NCI-H1930 (cell line): ENCODE measurements at regions not wholly inside any gene's neighbourhood (a gene's known extent, or its start where the extent isn't known, plus 50 kb on each side); places are given as distances from the start of the nearest gene placed in this dataset.

Source experiments
- DNase-seq, 2 experiments: peaks; one replicate each; lab custom pipeline; 2025; lab: John Stamatoyannopoulos, UW

- DNase-seq: no peak
Observed at GRCh38 chr6:125491860-125492618, 190.3 kb upstream of the HDDC2 start.

DNA sequence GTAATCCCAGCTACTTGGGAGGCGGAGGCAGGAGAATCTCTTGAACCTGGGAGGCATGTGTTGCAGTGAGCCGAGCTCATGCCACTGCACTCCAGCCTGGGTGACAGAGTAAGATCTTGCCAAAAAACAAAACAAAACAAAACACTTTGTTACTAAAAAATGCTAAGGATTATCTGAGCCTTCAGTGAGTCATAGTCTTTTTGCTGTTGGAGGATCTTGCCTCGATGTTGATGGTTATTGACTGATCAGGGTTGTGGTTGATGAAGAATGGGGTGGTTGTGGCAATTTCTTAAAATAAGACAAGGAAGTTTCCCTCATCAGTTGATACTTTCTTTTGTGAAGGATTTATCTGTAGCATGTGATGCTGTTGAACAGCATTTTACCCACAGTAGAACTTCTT is 196.8 kb upstream of the HDDC2 start:
- no peak for DNase-seq

DNA sequence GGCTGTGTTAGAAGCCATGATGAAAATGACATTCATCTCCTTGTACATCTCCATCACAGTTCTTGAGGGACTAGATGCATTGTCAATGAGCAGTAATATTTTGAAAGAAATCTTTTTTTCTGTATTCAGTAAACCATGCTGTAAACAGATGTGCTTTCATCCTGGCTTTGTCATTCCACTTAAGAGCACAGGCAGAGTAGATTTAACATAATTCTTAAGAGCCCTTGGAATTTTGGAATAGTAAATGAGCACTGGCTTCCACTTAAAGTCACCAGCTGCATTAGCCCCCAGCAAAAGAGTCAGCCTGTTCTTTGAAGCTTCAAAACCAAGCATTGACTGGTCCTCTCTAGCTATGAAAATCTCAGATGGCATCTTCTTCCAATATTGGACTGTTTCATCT is 197.8 kb upstream of the HDDC2 start:
- no peak for DNase-seq

DNA sequence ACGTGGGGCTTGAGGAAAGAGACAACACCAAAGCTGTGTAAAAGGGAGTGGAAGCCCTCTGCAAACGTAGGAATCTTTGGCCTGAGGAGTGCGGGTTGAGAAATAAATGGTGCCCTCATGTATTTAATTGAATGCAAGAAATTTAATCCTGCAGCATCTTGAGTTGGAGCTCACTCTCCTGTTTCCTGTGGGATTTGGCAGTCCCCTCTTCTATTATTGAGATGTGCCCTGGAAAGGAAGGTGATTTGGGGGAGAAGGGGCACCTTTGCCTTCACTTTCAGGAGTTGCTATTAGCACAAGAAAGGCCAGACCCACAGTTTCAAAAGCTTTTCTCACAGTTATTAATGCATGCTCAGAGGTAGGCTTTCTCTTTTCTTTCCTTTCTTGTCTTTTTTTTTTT is 201.4 kb upstream of the HDDC2 start:
- DNase-seq: no peak

DNA sequence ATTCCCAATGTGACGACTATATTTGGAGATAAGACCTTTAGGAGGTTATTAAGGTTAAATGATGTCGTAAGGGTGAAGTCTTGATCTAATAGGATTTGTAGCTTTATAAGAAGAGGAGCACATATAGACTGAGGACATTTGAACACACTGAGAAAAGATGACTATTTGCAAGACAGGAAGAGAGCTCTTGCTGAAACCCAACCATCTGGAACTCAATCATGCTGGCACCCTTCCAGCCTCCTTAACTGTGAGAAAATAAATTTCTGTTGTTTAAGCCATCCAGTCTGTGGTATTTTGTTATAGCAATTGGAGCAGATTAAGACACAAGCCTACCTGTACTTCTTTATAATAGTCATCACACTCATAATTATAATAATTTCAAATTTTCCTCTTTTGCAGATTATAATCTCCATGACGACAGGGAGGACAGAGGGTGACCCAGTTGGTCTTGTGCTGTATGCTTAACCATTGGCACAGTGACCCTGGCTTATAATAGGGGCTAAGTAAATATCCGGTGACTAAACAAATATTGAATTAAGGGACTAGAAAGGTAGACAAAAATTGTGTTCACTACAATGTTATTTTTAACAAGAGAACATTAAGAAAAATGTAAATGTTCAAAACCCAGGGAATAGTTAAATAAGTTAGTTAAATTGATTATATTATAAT is 206.4 kb upstream of the HDDC2 start:
- no peak for DNase-seq

- no peak for DNase-seq
Observed at GRCh38 chr6:125508793-125509192, 207.0 kb upstream of the HDDC2 start.

DNA sequence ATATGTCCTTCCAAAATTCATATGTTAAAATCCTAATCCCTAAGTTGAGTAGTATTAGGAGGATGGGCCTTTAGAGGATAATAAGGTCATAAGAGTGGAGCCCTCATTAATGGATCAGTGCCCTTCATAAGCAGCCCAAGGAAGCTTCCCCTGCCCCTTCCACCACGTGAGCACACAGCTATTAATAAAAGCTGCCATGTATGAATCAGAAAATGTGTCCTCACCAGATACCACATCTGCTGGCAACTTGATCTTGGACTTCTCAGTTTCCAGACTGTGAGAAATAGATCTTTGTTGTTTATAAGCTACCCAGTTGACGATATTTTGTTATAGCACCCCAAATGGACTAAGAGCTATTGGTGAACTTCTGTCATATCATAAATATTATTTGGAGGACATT is 207.7 kb upstream of the HDDC2 start:
- no peak for DNase-seq

DNA sequence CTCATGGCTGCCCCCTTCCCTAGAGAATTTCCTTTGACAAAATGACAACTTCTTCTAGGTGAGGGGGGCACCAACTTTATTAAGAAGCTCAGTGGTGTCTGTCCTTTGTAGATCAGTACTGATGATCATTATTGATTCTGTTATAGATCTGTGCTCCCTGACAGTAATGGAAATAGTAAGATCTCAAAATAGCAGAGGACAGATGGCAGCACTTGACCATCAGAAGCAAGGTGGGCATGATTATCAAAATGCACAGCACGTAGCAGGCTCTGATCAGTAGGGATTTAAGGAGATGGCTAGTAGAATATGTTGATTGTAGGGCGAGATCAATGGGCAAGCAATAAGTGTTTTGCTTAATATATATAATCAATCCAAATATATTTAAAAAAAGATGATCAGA is 208.6 kb upstream of the HDDC2 start:
- no peak for DNase-seq

- peak in 1 of 2 experiments; percentile 38 for DNase-seq
Observed at GRCh38 chr6:125511809-125512396, 210.1 kb upstream of the HDDC2 start.

- no peak for DNase-seq
Observed at GRCh38 chr6:125512621-125513020, 210.9 kb upstream of the HDDC2 start.

- no peak for DNase-seq
Observed at GRCh38 chr6:125513978-125514377, 212.2 kb upstream of the HDDC2 start.

GRCh38 chr6:125516644-125517043 is 214.9 kb upstream of the HDDC2 start:
- DNase-seq: no peak

DNA sequence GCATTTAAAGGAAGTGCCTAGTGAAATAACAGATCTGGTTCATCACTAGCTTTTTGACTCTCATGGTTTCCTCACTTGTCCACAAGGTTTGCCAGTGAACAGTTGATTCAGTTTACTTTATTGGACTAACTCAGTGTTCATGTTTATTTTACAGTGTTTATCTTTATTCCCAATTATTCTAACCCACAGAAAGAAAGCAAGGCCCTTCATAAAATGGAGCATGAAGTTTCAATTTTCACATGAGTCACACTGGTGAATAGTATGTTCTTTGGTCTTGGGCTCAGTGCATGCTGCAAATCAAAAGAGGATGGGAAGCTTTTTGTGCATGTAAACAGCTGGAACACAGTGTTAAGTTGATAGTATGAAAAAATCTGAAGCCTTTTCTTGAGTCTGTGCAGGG is 217.6 kb upstream of the HDDC2 start:
- no peak for DNase-seq

DNA sequence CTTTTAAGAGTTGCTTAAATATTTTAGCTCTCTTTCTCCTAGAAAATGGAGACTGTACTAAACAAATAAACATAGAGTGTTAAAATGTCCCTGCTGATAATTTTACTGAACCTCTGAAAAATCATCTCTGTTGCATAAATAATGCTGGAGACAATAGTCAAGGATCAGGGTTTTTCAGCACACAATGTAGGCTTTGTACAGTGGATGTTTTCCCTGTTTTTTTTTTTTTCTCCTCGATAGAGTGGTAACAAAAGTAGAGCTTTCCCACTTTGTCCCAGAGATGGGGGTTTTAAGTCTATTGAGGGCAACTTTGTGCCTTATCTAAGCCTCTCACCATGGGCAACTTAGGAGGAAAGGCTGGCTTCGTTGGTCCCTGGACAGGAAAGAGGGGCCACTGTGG is 222.6 kb upstream of the HDDC2 start:
- no peak for DNase-seq

DNA sequence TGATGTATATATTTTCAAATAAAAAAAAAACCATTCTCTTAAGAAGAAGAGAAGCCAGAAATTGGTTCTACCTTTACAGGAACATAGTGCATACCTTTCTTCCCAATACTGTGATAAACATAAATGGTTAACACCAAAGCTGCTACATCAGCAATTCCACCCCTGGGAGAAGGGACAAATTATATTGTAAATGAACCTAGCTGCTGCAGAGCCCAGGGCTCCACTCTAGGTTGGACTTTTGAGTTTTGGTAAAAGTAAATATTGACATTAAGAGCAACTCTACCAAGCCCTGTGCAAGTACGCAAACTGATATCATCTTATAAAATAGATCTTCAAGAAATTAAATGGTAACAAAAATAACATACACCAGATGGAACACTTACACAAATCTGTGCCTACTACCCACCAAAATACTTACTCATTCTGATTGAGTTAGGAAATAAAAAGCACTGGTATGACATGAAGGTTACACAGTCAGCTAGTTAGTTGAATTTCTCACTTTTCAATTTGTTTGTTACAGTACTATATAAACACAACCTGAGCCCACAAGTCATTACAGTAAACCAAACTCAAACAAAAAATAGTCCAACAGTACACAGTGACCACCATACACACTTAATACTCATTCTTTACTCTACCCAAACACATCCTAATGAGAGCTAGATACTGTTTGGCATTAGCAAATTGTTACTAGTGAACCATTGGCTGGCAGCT is 223.3 kb upstream of the HEY2 start:
- no peak for DNase-seq

GRCh38 chr6:125528621-125529041 is 220.8 kb upstream of the HEY2 start:
- no peak for DNase-seq

DNA sequence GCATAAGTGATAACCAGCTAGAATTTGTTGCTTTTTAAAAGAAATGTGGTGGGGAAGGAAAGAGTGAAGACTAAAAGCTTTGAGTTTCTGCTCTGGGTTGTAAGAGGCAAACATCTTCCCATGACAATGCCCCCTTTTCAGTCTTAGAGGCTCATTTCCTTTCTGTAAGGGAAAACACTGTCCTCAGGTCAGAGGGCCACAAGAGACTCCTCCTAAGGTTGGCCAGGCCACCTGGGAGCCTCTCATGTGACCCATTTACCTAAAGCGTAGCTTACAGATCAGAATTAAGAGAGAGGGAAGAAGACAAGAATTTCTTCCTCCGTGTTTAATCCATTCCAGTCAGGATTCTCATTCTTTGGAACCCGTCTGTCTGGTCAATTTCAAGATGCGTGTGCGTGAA is 220.4 kb upstream of the HEY2 start:
- DNase-seq: no peak

DNA sequence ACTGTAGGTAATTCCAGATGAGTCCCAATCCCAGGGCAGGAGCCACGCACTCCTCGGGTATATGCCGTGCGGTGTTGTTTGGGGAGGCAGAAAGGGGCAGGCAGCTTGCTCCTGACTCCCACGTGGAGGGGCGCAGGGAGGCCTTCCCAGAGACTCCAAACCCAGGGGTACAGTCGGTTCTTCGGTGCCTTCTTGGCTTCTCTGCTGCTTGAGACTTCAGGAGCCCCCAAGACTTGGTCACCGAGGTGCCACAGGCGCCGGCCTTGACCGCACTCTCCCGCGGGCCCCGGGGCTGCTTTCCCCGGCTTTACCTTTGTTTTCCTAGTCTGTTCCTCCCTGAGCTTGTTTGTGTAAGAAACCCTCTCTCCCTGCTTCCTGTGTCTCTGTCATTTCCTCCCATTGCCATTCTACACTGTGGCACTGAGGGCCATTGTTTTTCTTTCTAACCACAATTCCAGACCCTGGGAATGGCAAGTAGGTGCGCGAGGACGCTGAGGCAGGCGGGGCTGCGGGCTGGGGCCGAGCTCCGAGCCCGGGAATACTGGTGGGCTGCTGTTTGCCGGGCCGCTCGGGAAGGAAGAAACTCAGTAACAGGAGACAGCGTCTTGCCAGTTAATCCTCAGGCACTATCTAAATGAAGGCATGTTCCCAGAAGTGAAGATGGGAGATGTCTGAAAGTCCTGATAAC is 215.6 kb upstream of the HEY2 start:
- DNase-seq: no peak

DNA sequence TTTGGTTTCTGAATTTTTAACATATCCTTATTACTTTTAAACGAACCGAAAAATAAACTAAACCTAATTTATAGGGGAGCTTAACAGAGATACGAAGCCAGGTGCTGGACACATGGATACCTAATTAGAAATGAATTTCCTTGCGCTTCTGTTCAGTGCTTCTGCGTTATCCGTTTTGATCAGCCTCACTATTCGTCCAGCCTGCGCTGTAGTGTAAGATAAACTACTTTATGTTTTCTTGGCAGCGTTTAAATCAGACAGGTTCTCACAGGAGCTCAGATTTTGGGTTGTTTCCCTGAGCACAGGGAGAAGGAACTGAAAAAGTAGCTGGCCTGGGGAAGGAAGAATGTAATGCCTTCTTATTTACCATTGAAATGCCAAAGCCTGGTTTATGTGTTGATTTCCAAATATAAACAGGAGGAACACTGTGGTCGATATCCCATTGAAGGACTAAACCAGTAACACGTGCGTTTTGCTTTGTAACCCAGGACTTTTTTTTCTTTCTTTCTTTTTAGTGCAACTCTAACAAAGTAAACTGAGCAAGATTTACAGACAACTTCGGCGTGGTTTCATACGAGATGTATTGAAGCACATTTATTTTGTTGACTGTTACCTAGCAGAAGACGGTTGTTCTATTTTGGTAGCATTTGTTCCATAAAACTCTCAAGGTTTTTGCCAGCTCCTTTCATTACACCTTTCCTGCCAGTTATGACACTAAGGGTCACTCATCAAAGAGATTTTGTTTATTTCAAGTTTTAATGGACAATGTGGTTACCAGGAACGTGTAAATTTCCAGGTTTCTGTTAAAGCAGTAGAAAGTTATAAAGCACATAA is 214.8 kb upstream of the HEY2 start:
- DNase-seq: no peak

DNA sequence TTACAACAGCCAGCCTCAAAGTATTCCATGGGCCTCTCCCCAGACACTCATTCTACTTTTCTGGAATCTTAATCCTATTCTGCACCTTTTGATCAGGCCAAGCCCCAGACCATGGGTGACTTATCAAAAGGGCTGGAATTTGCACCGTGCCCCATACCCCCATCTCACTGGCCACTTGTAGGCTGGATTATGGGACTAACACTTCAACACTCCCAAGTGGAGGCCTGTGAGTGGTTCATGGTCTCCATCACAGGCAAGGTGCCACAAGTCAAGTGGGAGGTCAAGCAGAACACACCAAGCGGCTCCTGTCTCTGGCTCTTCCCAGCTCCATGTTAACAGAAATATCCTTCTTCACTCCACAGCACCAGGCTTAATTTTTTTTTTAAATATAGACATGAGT is 212.3 kb upstream of the HEY2 start:
- no peak for DNase-seq

DNA sequence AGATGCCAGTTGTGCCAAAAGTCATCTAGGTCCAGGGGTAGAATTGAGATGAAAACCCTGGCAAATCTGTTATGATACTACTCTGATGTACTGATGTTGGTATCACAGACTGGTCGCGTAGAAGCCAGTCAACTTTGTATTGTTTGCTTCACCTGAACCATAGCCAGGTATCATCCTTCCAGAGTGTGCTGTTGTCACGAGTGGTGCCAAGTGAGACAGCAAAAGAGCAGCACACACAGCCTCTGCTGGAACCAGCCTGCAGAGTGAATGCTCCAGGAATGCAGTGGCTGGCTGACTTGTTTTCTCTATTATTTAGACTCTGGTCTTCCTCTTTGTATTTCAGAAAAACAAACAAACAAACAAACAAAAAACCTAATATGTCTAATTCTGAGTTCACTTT is 209.5 kb upstream of the HEY2 start:
- DNase-seq: no peak
